HepG2 (cell line): ENCODE measurements at regions not wholly inside any gene's neighbourhood (a gene's known extent, or its start where the extent isn't known, plus 50 kb on each side); places are given as distances from the start of the nearest gene placed in this dataset.

Experiments used
- ATAC-seq: fragments of 200-7000 bp; cut with Tn5 transposase; 3 replicates; pipeline ENCODE4 v1.9.1; 2020; ENCODE audit warnings: mild to moderate bottlenecking, moderate library complexity
- BruUV-seq: library from RNA; stranded (reverse); fragments of 400-500 nt; replicated peaks from 2 replicates; lab custom pipeline; 2021; lab: Mats Ljungman, UMichigan
- CTCF ChIA-PET: fragments of 300-600 bp; formaldehyde crosslinking; extraction: SDS; loops from one replicate; lab custom pipeline; 2021; ENCODE audit warnings: low total read pairs, inconsistent platforms, low intra/inter-chr PET ratio; lab: Yijun Ruan, JAX
- POLR2A ChIA-PET: fragments of 350-600 bp; sonication (Branson Sonifier 250); formaldehyde crosslinking; loops from one replicate; lab custom pipeline; 2020; ENCODE audit warnings: antibody characterized with exemption, inconsistent platforms; lab: Yijun Ruan, JAX
- DNase-seq: peaks from one replicate; pipeline ENCODE4 v3.0.0-alpha.2; 2015; ENCODE audit warnings: low spot score
- FAIRE-seq: peaks from 3 replicates; lab custom pipeline; 2011; peaks lifted over from hg19 to GRCh38; lab: Jason Lieb, UNC
- H2AFZ ChIP-seq: one replicate; pipeline ENCODE4 v1.6.1; 2011; ENCODE audit warnings: low read length, inconsistent platforms
- H3K27ac ChIP-seq: fragments of 300-600 bp; 3 replicates; pipeline ENCODE4 v1.8.0; 2011; ENCODE audit warnings: mixed run types, mild to moderate bottlenecking, mixed read lengths, low read length, inconsistent platforms; ENCODE audit not compliant: insufficient read depth; ENCODE audit errors: extremely low read length
- H3K27me3 ChIP-seq, 2 experiments: fragments of 200-600 bp in 1 of 2; 2 replicates in 1 of 2; 3 replicates in 1 of 2; pipeline versions ENCODE4 v1.6.0 to v1.8.0; 2011; ENCODE audit warnings: low read length in 2 of 2, mild to moderate bottlenecking in 2 of 2, moderate library complexity in 2 of 2, inconsistent platforms in 1 of 2; ENCODE audit not compliant: insufficient read depth in 2 of 2, control insufficient read depth in 1 of 2
- H3K36me3 ChIP-seq, 2 experiments: fragments of 200-600 bp in 1 of 2; replicated peaks in 1 of 2; 2 replicates in 1 of 2; 3 replicates in 1 of 2; pipeline versions ENCODE4 v1.5.1 to v1.8.0; 2011; ENCODE audit warnings: low read length in 2 of 2, inconsistent platforms in 1 of 2; ENCODE audit not compliant: insufficient read depth in 2 of 2, control insufficient read depth in 1 of 2
- H3K4me1 ChIP-seq: 2 replicates; pipeline ENCODE4 v1.5.1; 2012; ENCODE audit warnings: low read length, inconsistent platforms; ENCODE audit not compliant: insufficient read depth
- H3K4me2 ChIP-seq: 2 replicates; pipeline ENCODE4 v1.6.0; 2011; ENCODE audit warnings: low read depth, low read length, inconsistent platforms
- H3K4me3 ChIP-seq, 3 experiments: fragments of 200-600 bp in 1 of 3; sonication (generic), shearing (Covaris generic) in 1 of 3; replicated peaks in 1 of 3; 2 replicates each; pipeline ENCODE4 v1.5.1; 2011 to 2016; ENCODE audit warnings: low read length in 3 of 3, inconsistent platforms in 2 of 3, low read depth in 2 of 3, mild to moderate bottlenecking in 2 of 3, control low read depth in 1 of 3, mixed read lengths in 1 of 3; ENCODE audit not compliant: insufficient read depth in 1 of 3
- H3K79me2 ChIP-seq: one replicate; pipeline ENCODE4 v1.6.1; 2011; ENCODE audit warnings: low read length, inconsistent platforms; ENCODE audit not compliant: insufficient read depth
- H3K9ac ChIP-seq: 2 replicates; pipeline ENCODE4 v1.6.0; 2011; ENCODE audit warnings: mild to moderate bottlenecking, low read depth, low read length, inconsistent platforms; ENCODE audit not compliant: insufficient read depth
- H3K9me3 ChIP-seq: 2 replicates; pipeline ENCODE4 v1.5.1; 2012; ENCODE audit warnings: mild to moderate bottlenecking, low read length
- H4K20me1 ChIP-seq: 2 replicates; pipeline ENCODE4 v1.6.0; 2011; ENCODE audit warnings: inconsistent platforms, mild to moderate bottlenecking, low read length, moderate library complexity; ENCODE audit not compliant: insufficient read depth
- ATF3 ChIP-seq: sonication (generic); formaldehyde crosslinking; IDR thresholded peaks from 2 replicates; pipeline ENCODE4 v1.4.0; 2020; ENCODE audit warnings: missing genetic modification reagents
- ATF7 ChIP-seq, 2 experiments: fragments of 450-650 bp in 1 of 2; sonication (generic) in 1 of 2; formaldehyde crosslinking in 1 of 2; IDR thresholded peaks; 2 replicates each; pipeline versions ENCODE4 v1.4.0 to v1.6.1; 2016 to 2020; ENCODE audit warnings: antibody characterized with exemption in 1 of 2, mild to moderate bottlenecking in 1 of 2, missing genetic modification reagents in 1 of 2
- CCDC6 ChIP-seq: sonication (generic); formaldehyde crosslinking; IDR thresholded peaks from 2 replicates; pipeline ENCODE4 v1.8.1; 2022; ENCODE audit warnings: mild to moderate bottlenecking, missing genetic modification reagents, moderate library complexity
- CENPT ChIP-seq: sonication (generic); formaldehyde crosslinking; IDR thresholded peaks from 2 replicates; pipeline ENCODE4 v1.8.0; 2022; ENCODE audit warnings: low read depth, mild to moderate bottlenecking, moderate library complexity, missing genetic modification reagents
- HOMEZ ChIP-seq: IDR thresholded peaks from 2 replicates; pipeline ENCODE4 v1.6.1; 2016; ENCODE audit warnings: low read depth
- HOXD1 ChIP-seq: sonication (generic); formaldehyde crosslinking; IDR thresholded peaks from 2 replicates; pipeline ENCODE4 v1.5.0; 2020; ENCODE audit warnings: missing genetic modification reagents
- KDM1A ChIP-seq: IDR thresholded peaks from 2 replicates; pipeline ENCODE4 v1.6.1; 2016; ENCODE audit warnings: missing compliant biosample characterization
- PPARG ChIP-seq: conservative IDR thresholded peaks from 2 replicates; pipeline ENCODE4 v1.6.1; 2016; ENCODE audit warnings: missing biosample characterization, missing genetic modification reagents
- PRMT3 ChIP-seq: sonication (generic); formaldehyde crosslinking; IDR thresholded peaks from 2 replicates; pipeline ENCODE4 v1.8.1; 2022; ENCODE audit warnings: low read depth, mild to moderate bottlenecking, moderate library complexity, missing genetic modification reagents, borderline replicate concordance
- REXO4 ChIP-seq: sonication (generic); formaldehyde crosslinking; IDR thresholded peaks from 2 replicates; pipeline ENCODE4 v1.8.0; 2022; ENCODE audit warnings: missing genetic modification reagents, mild to moderate bottlenecking, borderline replicate concordance
- SMARCE1 ChIP-seq: fragments of 450-650 bp; IDR thresholded peaks from 2 replicates; pipeline ENCODE4 v1.6.1; 2017; ENCODE audit warnings: borderline replicate concordance
- TAF1 ChIP-seq: sonication (generic); formaldehyde crosslinking; IDR thresholded peaks from 2 replicates; pipeline ENCODE4 v1.4.0; 2020; ENCODE audit warnings: missing genetic modification reagents
- ZFP37 ChIP-seq: sonication (generic); formaldehyde crosslinking; IDR thresholded peaks from 2 replicates; pipeline ENCODE4 v1.4.0; 2020; ENCODE audit warnings: missing genetic modification reagents, borderline replicate concordance
- ZNF512 ChIP-seq: sonication (generic); formaldehyde crosslinking; IDR thresholded peaks from 2 replicates; pipeline ENCODE4 v1.4.0; 2020; ENCODE audit warnings: mild to moderate bottlenecking, missing genetic modification reagents
- ZNF772 ChIP-seq: sonication (generic); formaldehyde crosslinking; IDR thresholded peaks from 2 replicates; pipeline ENCODE4 v1.5.0; 2020; ENCODE audit warnings: mild to moderate bottlenecking, missing genetic modification reagents
- ZSCAN9 ChIP-seq: IDR thresholded peaks from 2 replicates; pipeline ENCODE4 v1.6.1; 2016; ENCODE audit warnings: borderline replicate concordance
- WGBS: methylation state at CpG from one replicate; pipeline ENCODE4 v1.1.6; 2017; ENCODE audit warnings: low lambda C conversion rate; 5-methylcytosine and 5-hydroxymethylcytosine counted together
- in situ Hi-C: cut with HindIII; loops from 2 replicates; pipeline ENCODE4 v1.10.0; 2017; ENCODE audit warnings: low pct_unique_long_range_greater_than_20kb; ENCODE audit not compliant: extremely low pct_ligation_motif_present
- intact Hi-C: fragments of 100-400 bp; cut with micrococcal nuclease; formaldehyde crosslinking; loops from one replicate; pipeline ENCODE4 v1.10.0; 2022; ENCODE audit not compliant: unreplicated experiment
- TF ChIP-seq, protein P1 (sequence below): sonication (generic); formaldehyde crosslinking; IDR thresholded peaks from 2 replicates; pipeline ENCODE4 v1.4.0; 2020; ENCODE audit warnings: mild to moderate bottlenecking, missing genetic modification reagents
- TF ChIP-seq, protein P2 (sequence below): sonication (generic); formaldehyde crosslinking; IDR thresholded peaks from 2 replicates; pipeline ENCODE4 v1.4.0; 2020; ENCODE audit warnings: missing genetic modification reagents

DNA sequence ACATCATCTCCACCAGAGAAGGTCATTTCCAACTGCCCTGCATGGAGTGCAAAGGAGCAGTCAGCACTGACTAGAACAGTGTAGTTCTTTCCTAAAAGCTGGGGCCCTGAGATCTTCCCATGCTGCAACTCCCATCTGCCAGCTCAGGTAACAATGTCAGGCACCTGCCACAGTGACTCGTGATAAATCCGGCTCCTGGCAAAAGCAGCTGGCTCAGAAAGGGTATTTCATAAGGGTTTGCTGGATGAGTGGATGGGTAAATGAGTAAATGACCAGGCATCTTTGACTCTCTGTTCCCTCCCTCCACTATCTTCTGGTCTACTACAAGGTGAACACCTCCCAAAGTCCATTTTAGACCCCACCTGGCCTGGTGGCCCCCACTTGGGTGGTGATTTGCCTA is 403.6 kb downstream of the NXPE2 start:
- no peak for TF ChIP-seq ATF3 (CRISPR knock-in tag)
- TF ChIP-seq PPARG = no peak
- no peak for TF ChIP-seq PRMT3 (CRISPR knock-in tag)
- TF ChIP-seq, protein P1, sequence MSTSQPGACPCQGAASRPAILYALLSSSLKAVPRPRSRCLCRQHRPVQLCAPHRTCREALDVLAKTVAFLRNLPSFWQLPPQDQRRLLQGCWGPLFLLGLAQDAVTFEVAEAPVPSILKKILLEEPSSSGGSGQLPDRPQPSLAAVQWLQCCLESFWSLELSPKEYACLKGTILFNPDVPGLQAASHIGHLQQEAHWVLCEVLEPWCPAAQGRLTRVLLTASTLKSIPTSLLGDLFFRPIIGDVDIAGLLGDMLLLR (CRISPR knock-in tag) = no peak
- TF ChIP-seq ZNF512 (CRISPR knock-in tag) = no peak
- TF ChIP-seq HOMEZ (CRISPR knock-in tag) = no peak
- no peak for TF ChIP-seq HOXD1 (CRISPR knock-in tag)
- TF ChIP-seq SMARCE1 = no peak
- TF ChIP-seq, protein P2, sequence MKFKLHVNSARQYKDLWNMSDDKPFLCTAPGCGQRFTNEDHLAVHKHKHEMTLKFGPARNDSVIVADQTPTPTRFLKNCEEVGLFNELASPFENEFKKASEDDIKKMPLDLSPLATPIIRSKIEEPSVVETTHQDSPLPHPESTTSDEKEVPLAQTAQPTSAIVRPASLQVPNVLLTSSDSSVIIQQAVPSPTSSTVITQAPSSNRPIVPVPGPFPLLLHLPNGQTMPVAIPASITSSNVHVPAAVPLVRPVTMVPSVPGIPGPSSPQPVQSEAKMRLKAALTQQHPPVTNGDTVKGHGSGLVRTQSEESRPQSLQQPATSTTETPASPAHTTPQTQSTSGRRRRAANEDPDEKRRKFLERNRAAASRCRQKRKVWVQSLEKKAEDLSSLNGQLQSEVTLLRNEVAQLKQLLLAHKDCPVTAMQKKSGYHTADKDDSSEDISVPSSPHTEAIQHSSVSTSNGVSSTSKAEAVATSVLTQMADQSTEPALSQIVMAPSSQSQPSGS (CRISPR knock-in tag) = no peak
- no peak for TF ChIP-seq ATF7 (IDR thresholded peaks at IDR 0.05)
- no peak for TF ChIP-seq ATF7 (CRISPR knock-in tag; IDR thresholded peaks at IDR 0.05)
- no peak for TF ChIP-seq REXO4 (CRISPR knock-in tag)
- no peak for TF ChIP-seq ZNF772
- no peak for TF ChIP-seq TAF1 (CRISPR knock-in tag)
- TF ChIP-seq ZFP37 = no peak
- TF ChIP-seq ZSCAN9 (CRISPR knock-in tag) = no peak
- TF ChIP-seq CCDC6 (CRISPR knock-in tag) = no peak
- no peak for TF ChIP-seq KDM1A (CRISPR knock-in tag)
- TF ChIP-seq CENPT (CRISPR knock-in tag) = no peak
- FAIRE-seq (no peak), ATAC-seq (no peak)

More for the DNA sequence above, 403.6 kb downstream of the NXPE2 start:
- Histone ChIP-seq H3K4me1 (no peaks in the 10 kb centered on the region), H2AFZ (no peak overlapping the region), H3K36me3 (no peaks in the 10 kb centered on the region), H3K27me3 (peaks cover 2 to 8% of the 10 kb centered on the region in 2 experiments; a peak in 3 of 5 replicates), H3K79me2 (no peaks in the 10 kb centered on the region), H3K9ac (no peak overlapping the region), H3K9me3 (no peaks in the 10 kb centered on the region), H3K27ac (no peak overlapping the region), H4K20me1 (no peaks in the 10 kb centered on the region), H3K4me3 (no peak overlapping the region), H3K4me2 (no peak overlapping the region)
- CTCF ChIA-PET = no interaction called here
- POLR2A ChIA-PET = no interaction called here
- WGBS = 0% methylated on average over 2 of the region's 2 CpGs
- no TSS peak for BruUV-seq
- intact Hi-C loops (no loop called here), in situ Hi-C loops (no loop called here)
- no peak for DNase-seq
